Activated T-helper 17 cell treated with anti-CD3 and anti-CD28 coated beads, Interleukin-2, amount 50 U/mL, for 72 hours (primary cell): ENCODE measurements at regions not wholly inside any gene's neighbourhood (a gene's known extent, or its start where the extent isn't known, plus 50 kb on each side); places are given as distances from the start of the nearest gene placed in this dataset.

Experiments used
- ATAC-seq: fragments of 150-1000 bp; cut with Tn5 transposase; replicated peaks from 2 replicates; pipeline ENCODE4 v1.10.0; 2021; ENCODE audit warnings: mild to moderate bottlenecking, moderate library complexity
- H3K27ac Mint-ChIP-seq: one replicate; pipeline ENCODE4 v1.8.0; 2022; ENCODE audit warnings: mixed read lengths
- H3K27me3 Mint-ChIP-seq: one replicate; pipeline ENCODE4 v1.8.0; 2022; ENCODE audit warnings: mixed read lengths
- H3K36me3 Mint-ChIP-seq: one replicate; pipeline ENCODE4 v1.8.0; 2022; ENCODE audit warnings: low read depth, mild to moderate bottlenecking, mixed read lengths
- H3K4me1 Mint-ChIP-seq: one replicate; pipeline ENCODE4 v1.8.0; 2022; ENCODE audit warnings: mixed read lengths
- H3K4me3 Mint-ChIP-seq: one replicate; pipeline ENCODE4 v1.8.0; 2022; ENCODE audit warnings: mild to moderate bottlenecking, mixed read lengths
- H3K9me3 Mint-ChIP-seq: one replicate; pipeline ENCODE4 v1.8.0; 2022; ENCODE audit warnings: mixed read lengths

- no peak for ATAC-seq
- Mint-ChIP-seq H3K27ac (no peak overlapping the region), H3K4me1 (no peaks in the 10 kb centered on the region)
Observed at GRCh38 chr16:82518811-82519210, 108.0 kb upstream of the CDH13 start.

GRCh38 chr16:82514262-82514661 lies 112.5 kb upstream of the CDH13 start:
- ATAC-seq, result no peak
- H3K27me3 Mint-ChIP-seq, result peaks cover 20% of the 10 kb centered on the region
- H3K4me1 Mint-ChIP-seq, result no peaks in the 10 kb centered on the region
- H3K4me3 Mint-ChIP-seq, result no peak overlapping the region
- no peaks in the 10 kb centered on the region for H3K9me3 Mint-ChIP-seq
- no peaks in the 10 kb centered on the region for H3K36me3 Mint-ChIP-seq
- no peak overlapping the region for H3K27ac Mint-ChIP-seq

More at GRCh38 chr16:82518811-82519210, 108.0 kb upstream of the CDH13 start:
- no peak overlapping the region for H3K4me3 Mint-ChIP-seq
- peaks cover 23% of the 10 kb centered on the region for H3K27me3 Mint-ChIP-seq
- H3K9me3 Mint-ChIP-seq, result peaks cover 4% of the 10 kb centered on the region
- H3K36me3 Mint-ChIP-seq, result no peaks in the 10 kb centered on the region

GRCh38 chr16:82510789-82511305 lies 115.9 kb upstream of the CDH13 start:
- Mint-ChIP-seq H3K27me3 (peaks cover 5% of the 10 kb centered on the region), H3K27ac (no peak overlapping the region), H3K9me3 (no peaks in the 10 kb centered on the region), H3K4me3 (no peak overlapping the region), H3K36me3 (no peaks in the 10 kb centered on the region), H3K4me1 (no peaks in the 10 kb centered on the region)
- no peak for ATAC-seq

DNA sequence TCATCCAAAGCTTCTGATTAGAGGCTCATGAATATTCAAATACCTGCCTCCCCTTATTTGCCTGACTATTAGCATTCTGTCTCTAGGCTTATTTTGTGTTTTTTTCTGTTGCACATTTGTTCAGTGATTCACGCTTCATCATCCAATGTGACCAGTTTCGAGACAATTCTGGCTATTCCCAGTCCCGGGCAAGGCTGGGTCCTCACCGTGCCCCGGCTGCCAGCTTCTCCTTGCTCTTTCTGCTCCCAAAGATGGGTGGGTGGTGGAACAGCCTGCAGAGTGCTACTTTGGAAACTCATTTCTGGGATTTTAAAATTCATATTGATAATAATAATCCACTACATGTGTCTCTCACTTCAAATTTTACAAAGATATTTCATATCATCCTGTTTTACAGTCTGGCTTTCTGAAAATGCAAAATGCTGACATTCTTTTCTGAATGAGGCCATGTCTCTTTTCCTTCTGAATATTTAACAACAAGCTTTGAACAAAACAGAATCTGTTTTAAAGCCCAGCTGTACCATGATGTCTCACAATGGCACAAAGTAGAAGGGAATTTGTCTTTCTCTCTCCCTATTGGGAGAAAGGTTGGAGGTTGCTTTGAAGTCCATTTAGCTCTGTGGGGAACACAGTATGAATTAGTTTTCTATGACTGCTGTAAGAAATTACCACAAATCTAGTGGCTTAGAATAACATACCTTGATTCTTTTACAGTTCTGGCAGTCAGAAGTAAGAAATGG lies 116.9 kb upstream of the CDH13 start:
- Mint-ChIP-seq H3K36me3 (no peaks in the 10 kb centered on the region), H3K4me3 (no peak overlapping the region), H3K27ac (no peak overlapping the region), H3K27me3 (peaks cover 1% of the 10 kb centered on the region), H3K9me3 (no peaks in the 10 kb centered on the region), H3K4me1 (no peaks in the 10 kb centered on the region)
- ATAC-seq, result no peak

DNA sequence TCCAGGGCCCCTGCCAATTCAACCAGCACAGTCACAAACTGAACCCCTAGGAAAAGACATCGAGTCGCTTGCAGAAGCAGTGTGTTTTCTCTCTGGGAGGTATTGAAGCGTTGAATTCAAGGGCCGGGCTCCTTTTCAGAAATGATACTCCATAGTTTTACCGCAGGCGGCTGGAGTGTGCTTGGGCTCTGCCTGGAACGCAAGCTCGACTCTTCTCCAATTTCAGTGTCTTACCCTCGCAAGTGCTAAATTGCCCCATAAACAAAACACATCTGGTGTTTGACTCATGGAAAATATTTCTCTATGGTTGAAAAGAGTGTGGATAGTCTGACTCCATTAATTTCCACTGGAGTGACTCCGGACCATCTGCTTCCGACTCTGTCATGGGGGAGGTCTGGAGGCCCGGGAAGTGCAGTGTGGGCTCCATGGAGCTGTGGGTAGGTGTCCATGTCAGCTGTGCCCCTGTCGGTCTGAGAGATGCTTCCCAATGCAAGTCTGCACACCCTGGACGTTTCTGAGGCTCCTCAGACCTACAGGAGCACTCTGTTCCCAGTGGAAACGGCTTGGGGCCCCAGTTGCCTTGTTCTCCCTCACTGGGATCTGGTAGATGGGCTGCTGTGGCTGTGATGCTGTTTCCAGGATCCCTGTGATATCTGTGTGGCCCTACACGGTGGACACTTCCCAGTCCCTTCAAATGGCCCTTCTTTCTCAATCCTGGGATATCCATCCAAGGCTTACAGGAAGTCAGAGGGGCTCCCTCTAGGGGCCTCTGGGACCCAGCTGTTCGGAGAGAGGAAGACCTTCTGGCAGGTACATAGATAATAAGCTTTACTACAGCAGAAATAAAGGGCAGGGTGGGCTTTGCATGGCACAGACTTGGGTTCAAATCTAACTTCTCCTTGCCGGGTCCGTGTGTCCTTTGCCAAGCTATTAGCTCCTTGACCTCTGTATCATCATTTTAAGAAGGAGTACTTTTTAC lies 119.8 kb upstream of the CDH13 start:
- Mint-ChIP-seq H3K4me1 (no peaks in the 10 kb centered on the region), H3K9me3 (no peaks in the 10 kb centered on the region), H3K27me3 (peaks cover 6% of the 10 kb centered on the region), H3K36me3 (no peaks in the 10 kb centered on the region), H3K27ac (no peak overlapping the region), H3K4me3 (no peak overlapping the region)
- ATAC-seq, result no peak

- Mint-ChIP-seq H3K36me3 (no peaks in the 10 kb centered on the region), H3K27me3 (peaks cover 6% of the 10 kb centered on the region), H3K4me3 (no peak overlapping the region), H3K27ac (no peak overlapping the region), H3K4me1 (no peaks in the 10 kb centered on the region), H3K9me3 (no peaks in the 10 kb centered on the region)
- no peak for ATAC-seq
Observed at GRCh38 chr16:82504836-82505235, 121.9 kb upstream of the CDH13 start.

DNA sequence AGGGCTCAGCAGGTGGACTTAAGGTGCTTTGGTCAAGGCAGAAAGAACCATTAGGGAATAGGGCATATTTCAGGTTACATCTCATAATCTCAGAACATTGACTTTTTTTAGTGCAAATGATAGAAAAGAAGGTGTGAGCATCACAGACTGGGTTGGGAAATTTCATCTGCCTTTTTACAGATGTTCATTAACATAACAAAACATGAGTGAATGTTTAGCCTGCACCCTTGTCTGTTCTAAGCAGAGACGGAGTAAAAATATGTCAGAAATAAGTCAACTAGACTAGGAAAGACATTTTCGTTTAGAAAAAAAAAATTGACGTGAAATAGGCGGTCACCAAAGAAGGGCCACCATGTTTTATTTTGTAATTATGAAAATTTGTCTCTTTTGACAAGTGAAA lies 127.5 kb upstream of the CDH13 start:
- no peak overlapping the region for H3K4me3 Mint-ChIP-seq
- H3K36me3 Mint-ChIP-seq, result no peaks in the 10 kb centered on the region
- no peak overlapping the region for H3K27ac Mint-ChIP-seq
- peaks cover 5% of the 10 kb centered on the region for H3K4me1 Mint-ChIP-seq
- ATAC-seq, result no peak
- no peaks in the 10 kb centered on the region for H3K9me3 Mint-ChIP-seq
- H3K27me3 Mint-ChIP-seq, result peaks cover 10% of the 10 kb centered on the region

DNA sequence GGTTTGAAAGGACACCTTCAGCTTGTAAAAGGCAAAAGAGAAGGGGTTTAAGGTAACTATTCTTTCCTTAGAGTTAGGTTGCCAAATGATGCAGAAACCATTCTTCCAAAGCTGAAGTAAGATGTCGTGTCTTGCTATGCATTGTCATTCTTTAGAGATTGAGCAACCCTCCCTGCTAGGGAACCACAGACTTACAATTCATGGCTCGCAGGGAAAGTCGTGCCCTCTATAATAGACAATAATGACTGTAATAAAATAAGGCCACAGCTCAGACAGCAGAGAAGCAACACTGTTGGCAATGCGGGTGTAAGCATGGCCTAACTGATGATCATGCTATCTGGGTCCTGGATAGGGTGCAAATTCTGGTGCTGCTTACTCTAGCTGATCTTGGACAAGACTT lies 129.6 kb upstream of the CDH13 start:
- Mint-ChIP-seq H3K9me3 (no peaks in the 10 kb centered on the region), H3K4me1 (peaks cover 5% of the 10 kb centered on the region), H3K36me3 (no peaks in the 10 kb centered on the region), H3K27ac (no peak overlapping the region), H3K27me3 (peaks cover 11% of the 10 kb centered on the region), H3K4me3 (no peak overlapping the region)
- no peak for ATAC-seq

- Mint-ChIP-seq H3K27me3 (no peaks in the 10 kb centered on the region), H3K36me3 (no peaks in the 10 kb centered on the region), H3K9me3 (no peaks in the 10 kb centered on the region), H3K27ac (no peak overlapping the region), H3K4me1 (no peaks in the 10 kb centered on the region), H3K4me3 (no peak overlapping the region)
- ATAC-seq, result no peak
Observed at GRCh38 chr16:82488460-82488859, 138.3 kb upstream of the CDH13 start.

DNA sequence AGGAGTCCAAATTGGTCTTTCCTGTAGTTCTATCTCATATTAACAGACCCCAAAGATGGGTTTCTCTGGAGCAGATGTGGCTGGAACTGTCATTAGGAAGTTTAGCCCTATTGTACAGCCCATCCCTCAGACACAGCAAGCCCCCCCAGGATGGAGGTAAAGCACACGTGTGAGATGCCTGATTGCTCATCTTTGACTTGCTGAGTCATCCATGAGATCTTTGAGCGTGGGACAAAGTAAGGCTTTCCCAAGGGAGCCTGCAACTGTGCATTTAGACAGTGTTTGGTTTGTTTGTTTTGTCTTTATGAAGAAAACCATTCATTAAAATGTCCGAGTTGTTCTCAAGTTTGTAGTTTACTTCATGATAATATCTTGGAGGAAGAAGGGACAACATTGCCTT lies 145.3 kb upstream of the CDH13 start:
- H3K36me3 Mint-ChIP-seq, result no peaks in the 10 kb centered on the region
- H3K27ac Mint-ChIP-seq, result no peak overlapping the region
- H3K27me3 Mint-ChIP-seq, result peaks cover 21% of the 10 kb centered on the region
- no peak for ATAC-seq
- H3K4me3 Mint-ChIP-seq, result no peak overlapping the region
- no peaks in the 10 kb centered on the region for H3K4me1 Mint-ChIP-seq
- H3K9me3 Mint-ChIP-seq, result no peaks in the 10 kb centered on the region

GRCh38 chr16:82476786-82477185 lies 150.0 kb upstream of the CDH13 start:
- no peak for ATAC-seq
- Mint-ChIP-seq H3K36me3 (no peaks in the 10 kb centered on the region), H3K4me3 (no peak overlapping the region), H3K4me1 (no peaks in the 10 kb centered on the region), H3K27me3 (peaks cover 45% of the 10 kb centered on the region), H3K9me3 (peaks cover 6% of the 10 kb centered on the region), H3K27ac (no peak overlapping the region)

GRCh38 chr16:82470620-82471152 lies 156.1 kb upstream of the CDH13 start:
- Mint-ChIP-seq H3K4me3 (no peak overlapping the region), H3K27me3 (peaks cover 16% of the 10 kb centered on the region), H3K27ac (no peak overlapping the region), H3K9me3 (peaks cover 6% of the 10 kb centered on the region), H3K36me3 (no peaks in the 10 kb centered on the region), H3K4me1 (no peaks in the 10 kb centered on the region)
- ATAC-seq, result no peak

GRCh38 chr16:82470016-82470415 lies 156.8 kb upstream of the CDH13 start:
- ATAC-seq, result no peak
- Mint-ChIP-seq H3K27ac (no peak overlapping the region), H3K4me1 (no peaks in the 10 kb centered on the region), H3K9me3 (peaks cover 6% of the 10 kb centered on the region), H3K36me3 (no peaks in the 10 kb centered on the region), H3K4me3 (no peak overlapping the region), H3K27me3 (peaks cover 17% of the 10 kb centered on the region)

- Mint-ChIP-seq H3K27ac (no peak overlapping the region), H3K36me3 (no peaks in the 10 kb centered on the region), H3K27me3 (peaks cover 3% of the 10 kb centered on the region), H3K9me3 (no peaks in the 10 kb centered on the region), H3K4me1 (no peaks in the 10 kb centered on the region), H3K4me3 (no peak overlapping the region)
- no peak for ATAC-seq
Observed at GRCh38 chr16:82464187-82464586, 162.6 kb upstream of the CDH13 start.
